ENCODE measurements at regions not wholly inside any gene's neighbourhood (a gene's known extent, or its start where the extent isn't known, plus 50 kb on each side); places are given as distances from the start of the nearest gene placed in this dataset.

- intact Hi-C loops (cut with DNase I; ENCODE audit: low total_unique reads): no loop called here
- peaks cover 0 to 21% of the 10 kb centered on the region in 2 donors for H3K27me3 ChIP-seq
- TF ChIP-seq CTCF (IDR thresholded peaks at IDR 0.05): no peak
- no peaks in the 10 kb centered on the region for H3K4me1 ChIP-seq
- no peaks in the 10 kb centered on the region for H3K36me3 ChIP-seq
- DNase-seq: no peak
- no peak overlapping the region for H3K27ac ChIP-seq
- no peaks in the 10 kb centered on the region for H3K9me3 ChIP-seq
- no peak overlapping the region for H3K4me3 ChIP-seq
Measured at GRCh38 chr7:28310460-28310848, 101.9 kb upstream of the CREB5 start.

DNA sequence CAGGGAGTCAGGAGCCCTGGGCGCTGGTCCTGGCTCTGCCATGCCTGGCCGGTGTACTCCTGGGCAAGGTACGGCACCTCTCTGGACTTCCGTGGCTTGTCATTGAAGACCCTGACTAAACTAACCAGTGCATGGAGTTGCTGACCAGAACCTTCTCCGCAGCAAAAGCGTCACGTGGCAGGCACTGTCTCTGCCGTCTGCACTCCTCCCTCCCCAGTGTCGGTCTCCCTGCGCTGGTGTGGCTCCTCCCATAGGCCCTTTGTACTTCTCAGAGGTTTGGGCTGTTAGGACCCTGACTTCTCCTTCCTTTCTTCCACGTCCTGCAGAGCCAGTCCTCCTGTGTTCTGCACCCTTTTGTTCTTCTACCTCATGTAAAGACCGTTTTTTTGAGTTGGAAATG is 100.6 kb upstream of the CREB5 start:
- TF ChIP-seq CTCF (IDR thresholded peaks at IDR 0.05): no peak
- Histone ChIP-seq H3K36me3 (no peaks in the 10 kb centered on the region), H3K27ac (no peak overlapping the region), H3K4me1 (no peaks in the 10 kb centered on the region), H3K27me3 (peaks cover 0 to 21% of the 10 kb centered on the region in 2 donors), H3K9me3 (no peaks in the 10 kb centered on the region), H3K4me3 (no peak overlapping the region)
- intact Hi-C loops (cut with DNase I; ENCODE audit: low total_unique reads): no loop called here
- no peak for DNase-seq

- H3K27ac ChIP-seq: no peak overlapping the region
- intact Hi-C loops (cut with DNase I; ENCODE audit: low total_unique reads): no loop called here
- no peak overlapping the region for H3K4me3 ChIP-seq
- no peaks in the 10 kb centered on the region for H3K9me3 ChIP-seq
- no peak for DNase-seq
- no peaks in the 10 kb centered on the region for H3K36me3 ChIP-seq
- H3K27me3 ChIP-seq: peaks cover 0 to 21% of the 10 kb centered on the region in 2 donors
- H3K4me1 ChIP-seq: no peaks in the 10 kb centered on the region
- no peak for TF ChIP-seq CTCF (IDR thresholded peaks at IDR 0.05)
Measured at GRCh38 chr7:28312948-28313347, 99.4 kb upstream of the CREB5 start.

DNA sequence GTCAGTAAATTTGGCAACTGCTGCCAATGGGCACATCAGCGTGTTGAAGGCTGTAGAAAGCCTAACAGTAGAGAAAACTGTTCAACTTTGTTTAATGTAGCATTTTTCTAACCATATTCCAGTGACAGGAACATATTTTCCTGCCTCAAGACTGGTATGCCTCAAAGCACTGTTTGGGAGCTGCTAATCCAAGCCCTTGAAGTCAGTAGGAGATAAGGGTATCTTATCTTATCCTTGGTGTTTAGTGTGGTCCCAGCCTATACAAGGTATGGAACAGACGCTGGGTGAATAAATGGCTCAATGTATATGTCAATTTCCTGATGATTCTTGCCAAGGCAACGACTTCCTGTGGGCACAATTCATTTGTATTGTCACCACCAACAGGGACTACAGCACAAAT is 97.5 kb upstream of the CREB5 start:
- intact Hi-C loops (cut with DNase I; ENCODE audit: low total_unique reads): no loop called here
- no peak for TF ChIP-seq CTCF (IDR thresholded peaks at IDR 0.05)

GRCh38 chr7:28315565-28316410 is 96.5 kb upstream of the CREB5 start:
- TF ChIP-seq CTCF (IDR thresholded peaks at IDR 0.05): no peak
- Histone ChIP-seq H3K27ac (no peak overlapping the region), H3K4me3 (no peak overlapping the region), H3K9me3 (no peaks in the 10 kb centered on the region), H3K27me3 (peaks cover 0 to 21% of the 10 kb centered on the region in 2 donors), H3K4me1 (no peaks in the 10 kb centered on the region), H3K36me3 (no peaks in the 10 kb centered on the region)
- no peak for DNase-seq
- intact Hi-C loops (cut with DNase I; ENCODE audit: low total_unique reads): no loop called here

More for the DNA sequence above, 97.5 kb upstream of the CREB5 start:
- no peak overlapping the region for H3K4me3 ChIP-seq
- H3K27me3 ChIP-seq: peaks cover 0 to 21% of the 10 kb centered on the region in 2 donors
- no peak for DNase-seq
- H3K27ac ChIP-seq: no peak overlapping the region
- H3K4me1 ChIP-seq: no peaks in the 10 kb centered on the region
- no peaks in the 10 kb centered on the region for H3K36me3 ChIP-seq
- no peaks in the 10 kb centered on the region for H3K9me3 ChIP-seq

Data from tibial artery (tissue), 4 donors.